ENCODE measurements at regions not wholly inside any gene's neighbourhood (a gene's known extent, or its start where the extent isn't known, plus 50 kb on each side); places are given as distances from the start of the nearest gene placed in this dataset.

- no TSS peak for BruUV-seq (replicated peaks)
- intact Hi-C loops (cut with micrococcal nuclease): no loop called here
- no peaks in the 10 kb centered on the region for H3K4me1 ChIP-seq (replicated peaks in 1 of 2; ENCODE audit: control insufficient read depth in 2 of 2, insufficient read depth in 2 of 2, low read length in 2 of 2)
- peaks cover 2 to 18% of the 10 kb centered on the region in 2 experiments; a peak in 2 of 5 replicates for H3K27me3 ChIP-seq (ENCODE audit: control insufficient read depth in 2 of 2, insufficient read depth in 2 of 2, low read length in 2 of 2)
- DNase-seq (ENCODE audit: extremely low read depth in 1 of 4, low spot score in 3 of 4) (no peak), ATAC-seq (no peak), FAIRE-seq (no peak)
- H2AFZ ChIP-seq (ENCODE audit: low read depth, low read length): no peak overlapping the region
- WGBS (ENCODE audit: insufficient coverage, low coverage, missing lambda C conversion rate): 1% methylated on average over 6 of the region's 6 CpGs
- H3K36me3 ChIP-seq (ENCODE audit: control insufficient read depth, insufficient read depth, low read length): no peaks in the 10 kb centered on the region
- POLR2A ChIA-PET: no interaction called here
- CTCF ChIA-PET (ENCODE audit: low intra/inter-chr PET ratio): no interaction called here
- H3K9me1 ChIP-seq (ENCODE audit: control insufficient read depth, insufficient read depth, low read length): no peaks in the 10 kb centered on the region
- no peak overlapping the region for H3K9ac ChIP-seq (ENCODE audit: insufficient read depth in 1 of 2, low read depth in 2 of 2, low read length in 2 of 2)
- H4K20me1 ChIP-seq (replicated peaks; ENCODE audit: control insufficient read depth, insufficient read depth, low read length): 0 out of 2 replicates have a peak, but pooled peaks cover 3% of the 10 kb centered on the region
- in situ Hi-C loops (cut with MboI): no loop called here
- no peak overlapping the region for H3K4me3 ChIP-seq
- H3K9me3 ChIP-seq (replicated peaks; ENCODE audit: control insufficient read depth, insufficient read depth, low read depth, low read length): no peaks in the 10 kb centered on the region
- H3K79me2 ChIP-seq (ENCODE audit: control insufficient read depth, insufficient read depth, low read length): no peaks in the 10 kb centered on the region
- no peak for TF ChIP-seq TAF9B (IDR thresholded peaks at IDR 0.05; ENCODE audit: partially characterized antibody)
- no peak for TF ChIP-seq ESRRA (IDR thresholded peaks at IDR 0.05; ENCODE audit: borderline replicate concordance, low read depth)
- TF ChIP-seq, protein P1, sequence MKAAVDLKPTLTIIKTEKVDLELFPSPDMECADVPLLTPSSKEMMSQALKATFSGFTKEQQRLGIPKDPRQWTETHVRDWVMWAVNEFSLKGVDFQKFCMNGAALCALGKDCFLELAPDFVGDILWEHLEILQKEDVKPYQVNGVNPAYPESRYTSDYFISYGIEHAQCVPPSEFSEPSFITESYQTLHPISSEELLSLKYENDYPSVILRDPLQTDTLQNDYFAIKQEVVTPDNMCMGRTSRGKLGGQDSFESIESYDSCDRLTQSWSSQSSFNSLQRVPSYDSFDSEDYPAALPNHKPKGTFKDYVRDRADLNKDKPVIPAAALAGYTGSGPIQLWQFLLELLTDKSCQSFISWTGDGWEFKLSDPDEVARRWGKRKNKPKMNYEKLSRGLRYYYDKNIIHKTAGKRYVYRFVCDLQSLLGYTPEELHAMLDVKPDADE (conservative IDR thresholded peaks at IDR 0.05; ENCODE audit: control insufficient read depth, low read depth, low read length): no peak
- no peak for TF ChIP-seq HDAC8 (tag; IDR thresholded peaks at IDR 0.05)
- TF ChIP-seq PCBP1 (IDR thresholded peaks at IDR 0.05; ENCODE audit: low read depth, low read length, poor library complexity, severe bottlenecking): no peak
- no peak for TF ChIP-seq GABPB1 (CRISPR knock-in tag; IDR thresholded peaks at IDR 0.05)
- no peak for TF ChIP-seq XRCC3 (IDR thresholded peaks at IDR 0.05)
- TF ChIP-seq E2F3 (CRISPR knock-in tag; IDR thresholded peaks at IDR 0.05): no peak
- no peak for TF ChIP-seq NBN (IDR thresholded peaks at IDR 0.05; ENCODE audit: low read depth)
- TF ChIP-seq NFRKB (IDR thresholded peaks at IDR 0.05; ENCODE audit: low read depth): no peak
- no peak for TF ChIP-seq ASH1L (IDR thresholded peaks at IDR 0.05; ENCODE audit: borderline replicate concordance, low read depth, partially characterized antibody)
- TF ChIP-seq NCOA6 (IDR thresholded peaks at IDR 0.05): no peak
- TF ChIP-seq NCOR1 (IDR thresholded peaks at IDR 0.05): no peak
- TF ChIP-seq, protein P2, sequence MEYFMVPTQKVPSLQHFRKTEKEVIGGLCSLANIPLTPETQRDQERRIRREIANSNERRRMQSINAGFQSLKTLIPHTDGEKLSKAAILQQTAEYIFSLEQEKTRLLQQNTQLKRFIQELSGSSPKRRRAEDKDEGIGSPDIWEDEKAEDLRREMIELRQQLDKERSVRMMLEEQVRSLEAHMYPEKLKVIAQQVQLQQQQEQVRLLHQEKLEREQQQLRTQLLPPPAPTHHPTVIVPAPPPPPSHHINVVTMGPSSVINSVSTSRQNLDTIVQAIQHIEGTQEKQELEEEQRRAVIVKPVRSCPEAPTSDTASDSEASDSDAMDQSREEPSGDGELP (CRISPR knock-in tag; IDR thresholded peaks at IDR 0.05; ENCODE audit: borderline replicate concordance): no peak
- H3K4me2 ChIP-seq (ENCODE audit: insufficient read depth, low read length): no peak overlapping the region
- H3K27ac ChIP-seq (ENCODE audit: extremely low read depth, low read depth, low read length): no peak overlapping the region
These were observed 134.8 kb upstream of the IRX6 start for GRCh38 chr16:55189224-55189623.

Data from K562 (cell line).